ENCODE measurements at regions not wholly inside any gene's neighbourhood (a gene's known extent, or its start where the extent isn't known, plus 50 kb on each side); places are given as distances from the start of the nearest gene placed in this dataset.

DNA sequence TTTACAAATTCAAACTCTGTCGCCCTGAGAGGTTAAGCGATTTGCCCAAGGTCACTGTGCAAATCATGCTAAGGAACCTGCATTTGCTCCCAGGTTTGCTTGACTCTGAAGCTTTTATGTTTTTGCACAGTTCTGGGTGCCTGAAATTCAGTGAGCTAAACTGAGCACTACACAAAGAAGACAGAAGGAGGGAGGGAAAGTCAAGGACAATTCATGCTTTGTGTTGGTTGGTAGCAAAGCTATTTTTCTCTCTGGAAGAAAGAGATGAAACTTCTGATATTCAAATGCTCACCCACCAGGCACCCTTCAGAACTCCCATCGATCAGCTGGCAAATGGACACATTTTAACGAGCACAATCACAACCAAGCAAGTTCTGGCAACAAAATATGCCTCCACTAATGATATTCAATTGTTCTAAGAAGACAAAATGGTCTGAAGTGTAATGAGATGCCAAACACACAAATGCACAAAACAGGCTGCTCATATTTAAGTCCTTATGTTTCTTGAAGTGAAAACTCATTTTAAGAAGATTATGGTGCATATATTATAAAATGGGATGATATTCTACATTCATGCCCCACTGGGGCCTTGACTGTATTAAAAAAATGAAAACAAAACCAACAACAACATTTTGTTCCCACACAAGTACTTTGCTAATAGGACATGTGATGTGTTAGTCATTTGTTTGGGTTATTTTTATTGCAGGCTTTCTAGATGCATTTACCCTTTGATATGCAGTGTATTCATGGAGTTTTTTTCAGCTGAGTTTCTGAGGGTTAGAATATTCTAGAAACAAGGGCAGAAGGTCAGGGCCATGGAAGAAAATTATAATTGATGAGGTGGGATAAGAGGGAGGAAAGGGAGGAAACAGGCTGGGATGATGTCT, 445.6 kb upstream of the CELF4 start:
- no peak for DNase-seq
- ChIA-PET CTCF (no interaction called here), POLR2A (no interaction called here)
- Histone ChIP-seq H3K36me3 (ENCODE audit: control insufficient read depth in 4 of 4, insufficient read depth in 4 of 4, low read length in 3 of 4) (no peaks in the 10 kb centered on the region), H3K27me3 (replicated peaks in 2 of 5; ENCODE audit: control insufficient read depth in 4 of 5, insufficient read depth in 5 of 5, low read length in 4 of 5) (no peaks in the 10 kb centered on the region), H3K4me3 (ENCODE audit: control insufficient read depth in 1 of 7, extremely low read depth in 1 of 7, insufficient read depth in 4 of 7, low read depth in 2 of 7, low read length in 6 of 7) (no peak overlapping the region), H3K4me1 (ENCODE audit: control extremely low read depth in 1 of 4, control insufficient read depth in 4 of 4, insufficient read depth in 4 of 4, low read length in 3 of 4) (peaks cover 0 to 7% (median 3%) of the 10 kb centered on the region in 4 experiments), H3K9me3 (ENCODE audit: control extremely low read depth in 1 of 5, control insufficient read depth in 4 of 5, insufficient read depth in 2 of 5, low read depth in 1 of 5, low read length in 4 of 5) (peaks cover 0 to 1% (median 0%) of the 10 kb centered on the region in 5 experiments), H3K27ac (ENCODE audit: insufficient read depth in 1 of 2, low read depth in 1 of 2, low read length in 2 of 2, poor library complexity in 1 of 2, severe bottlenecking in 2 of 2) (no peak overlapping the region)
- WGBS (ENCODE audit: insufficient coverage), result 81% methylated on average over 3 of the region's 4 CpGs

DNA sequence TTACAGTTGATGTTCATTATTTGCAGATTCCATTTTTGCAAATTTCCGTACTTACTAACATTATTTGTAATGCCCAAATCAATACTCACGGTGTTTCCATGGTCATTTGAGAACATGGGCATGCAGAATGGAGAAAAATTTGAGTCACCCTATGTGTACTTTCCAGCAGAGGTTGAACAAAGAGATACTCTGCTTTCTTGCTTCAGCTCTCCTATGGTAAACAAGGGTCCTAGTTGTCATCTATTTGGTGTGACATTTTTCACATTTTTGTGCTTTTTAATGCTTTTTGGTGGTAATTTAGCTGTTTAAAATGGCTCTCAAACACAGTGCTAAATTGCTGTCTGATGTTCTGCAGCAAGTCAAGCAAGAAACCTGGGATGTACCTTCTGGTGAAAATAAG, 444.4 kb upstream of the CELF4 start:
- Histone ChIP-seq H3K27ac (ENCODE audit: insufficient read depth in 1 of 2, low read depth in 1 of 2, low read length in 2 of 2, poor library complexity in 1 of 2, severe bottlenecking in 2 of 2) (no peak overlapping the region), H3K4me3 (ENCODE audit: control insufficient read depth in 1 of 7, extremely low read depth in 1 of 7, insufficient read depth in 4 of 7, low read depth in 2 of 7, low read length in 6 of 7) (no peak overlapping the region), H3K4me1 (ENCODE audit: control extremely low read depth in 1 of 4, control insufficient read depth in 4 of 4, insufficient read depth in 4 of 4, low read length in 3 of 4) (peaks cover 0 to 7% (median 3%) of the 10 kb centered on the region in 4 experiments), H3K27me3 (replicated peaks in 2 of 5; ENCODE audit: control insufficient read depth in 4 of 5, insufficient read depth in 5 of 5, low read length in 4 of 5) (no peaks in the 10 kb centered on the region), H3K36me3 (ENCODE audit: control insufficient read depth in 4 of 4, insufficient read depth in 4 of 4, low read length in 3 of 4) (no peaks in the 10 kb centered on the region), H3K9me3 (ENCODE audit: control extremely low read depth in 1 of 5, control insufficient read depth in 4 of 5, insufficient read depth in 2 of 5, low read depth in 1 of 5, low read length in 4 of 5) (no peaks in the 10 kb centered on the region)
- CTCF ChIA-PET, result no interaction called here
- POLR2A ChIA-PET, result no interaction called here
- no peak for DNase-seq
- 100% methylated on average over 2 of the region's 2 CpGs for WGBS (ENCODE audit: insufficient coverage)

DNA sequence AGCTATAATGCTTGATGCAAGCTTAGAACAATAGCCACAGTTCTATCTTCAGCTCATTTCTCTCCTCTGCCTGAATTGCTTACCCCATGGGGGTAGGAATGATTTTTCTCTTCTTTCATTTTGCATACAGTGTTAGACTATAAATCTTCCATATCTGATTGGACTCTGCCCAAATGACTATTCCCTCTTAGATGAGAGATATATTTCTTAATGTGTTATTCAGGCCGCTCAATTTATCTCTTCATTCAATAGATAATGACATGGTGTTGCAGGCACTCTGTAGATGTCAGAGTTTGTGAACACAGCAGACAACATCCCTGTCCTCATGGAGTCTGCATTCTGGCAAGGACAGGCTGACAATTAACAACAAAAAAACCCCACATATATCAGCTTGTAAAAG, 443.7 kb upstream of the CELF4 start:
- DNase-seq, result no peak
- CTCF ChIA-PET, result no interaction called here
- Histone ChIP-seq H3K9me3 (ENCODE audit: control extremely low read depth in 1 of 5, control insufficient read depth in 4 of 5, insufficient read depth in 2 of 5, low read depth in 1 of 5, low read length in 4 of 5) (no peaks in the 10 kb centered on the region), H3K4me3 (ENCODE audit: control insufficient read depth in 1 of 7, extremely low read depth in 1 of 7, insufficient read depth in 4 of 7, low read depth in 2 of 7, low read length in 6 of 7) (no peak overlapping the region), H3K27me3 (replicated peaks in 2 of 5; ENCODE audit: control insufficient read depth in 4 of 5, insufficient read depth in 5 of 5, low read length in 4 of 5) (no peaks in the 10 kb centered on the region), H3K36me3 (ENCODE audit: control insufficient read depth in 4 of 4, insufficient read depth in 4 of 4, low read length in 3 of 4) (no peaks in the 10 kb centered on the region), H3K4me1 (ENCODE audit: control extremely low read depth in 1 of 4, control insufficient read depth in 4 of 4, insufficient read depth in 4 of 4, low read length in 3 of 4) (peaks cover 0 to 7% (median 3%) of the 10 kb centered on the region in 4 experiments), H3K27ac (ENCODE audit: insufficient read depth in 1 of 2, low read depth in 1 of 2, low read length in 2 of 2, poor library complexity in 1 of 2, severe bottlenecking in 2 of 2) (no peak overlapping the region)
- POLR2A ChIA-PET, result no interaction called here
- no CpG with 5 or more reads among the region's 1 CpG for WGBS (ENCODE audit: insufficient coverage)

- ChIA-PET CTCF (no interaction called here), POLR2A (no interaction called here)
- Histone ChIP-seq H3K9me3 (ENCODE audit: control extremely low read depth in 1 of 5, control insufficient read depth in 4 of 5, insufficient read depth in 2 of 5, low read depth in 1 of 5, low read length in 4 of 5) (no peaks in the 10 kb centered on the region), H3K4me3 (ENCODE audit: control insufficient read depth in 1 of 7, extremely low read depth in 1 of 7, insufficient read depth in 4 of 7, low read depth in 2 of 7, low read length in 6 of 7) (no peak overlapping the region), H3K36me3 (ENCODE audit: control insufficient read depth in 4 of 4, insufficient read depth in 4 of 4, low read length in 3 of 4) (no peaks in the 10 kb centered on the region), H3K27me3 (replicated peaks in 2 of 5; ENCODE audit: control insufficient read depth in 4 of 5, insufficient read depth in 5 of 5, low read length in 4 of 5) (no peaks in the 10 kb centered on the region), H3K27ac (ENCODE audit: insufficient read depth in 1 of 2, low read depth in 1 of 2, low read length in 2 of 2, poor library complexity in 1 of 2, severe bottlenecking in 2 of 2) (no peak overlapping the region), H3K4me1 (ENCODE audit: control extremely low read depth in 1 of 4, control insufficient read depth in 4 of 4, insufficient read depth in 4 of 4, low read length in 3 of 4) (peaks cover 0 to 7% (median 3%) of the 10 kb centered on the region in 4 experiments)
- 97% methylated on average over 3 of the region's 6 CpGs for WGBS (ENCODE audit: insufficient coverage)
- DNase-seq, result no peak
Observed at GRCh38 chr18:38007676-38008330, 442.2 kb upstream of the CELF4 start.

GRCh38 chr18:38007026-38007425, 441.4 kb upstream of the CELF4 start:
- ChIA-PET CTCF (interaction anchor here (0.8 kb wide), 1 partner anchor 66 kb away, joined by 3 read pairs; no protein-coding TSS in a partner anchor), POLR2A (no interaction called here)
- H3K36me3 ChIP-seq (ENCODE audit: control insufficient read depth in 4 of 4, insufficient read depth in 4 of 4, low read length in 3 of 4), result no peaks in the 10 kb centered on the region
- no peaks in the 10 kb centered on the region for H3K9me3 ChIP-seq (ENCODE audit: control extremely low read depth in 1 of 5, control insufficient read depth in 4 of 5, insufficient read depth in 2 of 5, low read depth in 1 of 5, low read length in 4 of 5)
- H3K27me3 ChIP-seq (replicated peaks in 2 of 5; ENCODE audit: control insufficient read depth in 4 of 5, insufficient read depth in 5 of 5, low read length in 4 of 5), result no peaks in the 10 kb centered on the region
- no peak for DNase-seq
- H3K4me1 ChIP-seq (ENCODE audit: control extremely low read depth in 1 of 4, control insufficient read depth in 4 of 4, insufficient read depth in 4 of 4, low read length in 3 of 4), result peaks cover 0 to 7% (median 3%) of the 10 kb centered on the region in 4 experiments
- H3K4me3 ChIP-seq (ENCODE audit: control insufficient read depth in 1 of 7, extremely low read depth in 1 of 7, insufficient read depth in 4 of 7, low read depth in 2 of 7, low read length in 6 of 7), result no peak overlapping the region
- no peak overlapping the region for H3K27ac ChIP-seq (ENCODE audit: insufficient read depth in 1 of 2, low read depth in 1 of 2, low read length in 2 of 2, poor library complexity in 1 of 2, severe bottlenecking in 2 of 2)

DNA sequence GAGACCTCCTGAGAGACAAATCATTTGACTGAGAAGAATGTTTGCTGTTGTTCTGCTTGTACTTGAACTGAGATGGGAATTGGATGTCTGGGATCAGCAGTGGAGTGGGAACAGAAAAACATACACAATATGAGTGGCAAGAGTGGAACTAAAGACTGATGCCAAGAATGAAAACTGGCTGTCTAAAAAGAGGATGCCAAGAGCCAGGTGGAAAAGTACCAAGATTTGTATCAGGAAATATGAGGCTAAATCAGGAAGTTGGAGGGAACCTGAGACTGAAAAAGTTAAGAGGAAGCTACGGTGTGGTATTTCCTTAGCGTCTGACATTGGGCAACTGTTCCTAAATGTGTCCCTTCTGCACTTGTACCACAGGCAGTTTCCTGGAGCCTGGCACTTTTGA, 440.9 kb upstream of the CELF4 start:
- DNase-seq, result peak in 2 of 3 donors; percentile 20 to 49
- CTCF ChIA-PET, result interaction anchor here (0.8 kb wide), 1 partner anchor 67 kb away, joined by 3 read pairs; no protein-coding TSS in a partner anchor
- POLR2A ChIA-PET, result no interaction called here
- Histone ChIP-seq H3K27me3 (replicated peaks in 2 of 5; ENCODE audit: control insufficient read depth in 4 of 5, insufficient read depth in 5 of 5, low read length in 4 of 5) (no peaks in the 10 kb centered on the region), H3K4me1 (ENCODE audit: control extremely low read depth in 1 of 4, control insufficient read depth in 4 of 4, insufficient read depth in 4 of 4, low read length in 3 of 4) (peaks cover 0 to 7% (median 3%) of the 10 kb centered on the region in 4 experiments), H3K27ac (ENCODE audit: insufficient read depth in 1 of 2, low read depth in 1 of 2, low read length in 2 of 2, poor library complexity in 1 of 2, severe bottlenecking in 2 of 2) (no peak overlapping the region), H3K9me3 (ENCODE audit: control extremely low read depth in 1 of 5, control insufficient read depth in 4 of 5, insufficient read depth in 2 of 5, low read depth in 1 of 5, low read length in 4 of 5) (no peaks in the 10 kb centered on the region), H3K4me3 (ENCODE audit: control insufficient read depth in 1 of 7, extremely low read depth in 1 of 7, insufficient read depth in 4 of 7, low read depth in 2 of 7, low read length in 6 of 7) (no peak overlapping the region), H3K36me3 (ENCODE audit: control insufficient read depth in 4 of 4, insufficient read depth in 4 of 4, low read length in 3 of 4) (no peaks in the 10 kb centered on the region)
- 0% methylated on average over 2 of the region's 2 CpGs for WGBS (ENCODE audit: insufficient coverage)

DNA sequence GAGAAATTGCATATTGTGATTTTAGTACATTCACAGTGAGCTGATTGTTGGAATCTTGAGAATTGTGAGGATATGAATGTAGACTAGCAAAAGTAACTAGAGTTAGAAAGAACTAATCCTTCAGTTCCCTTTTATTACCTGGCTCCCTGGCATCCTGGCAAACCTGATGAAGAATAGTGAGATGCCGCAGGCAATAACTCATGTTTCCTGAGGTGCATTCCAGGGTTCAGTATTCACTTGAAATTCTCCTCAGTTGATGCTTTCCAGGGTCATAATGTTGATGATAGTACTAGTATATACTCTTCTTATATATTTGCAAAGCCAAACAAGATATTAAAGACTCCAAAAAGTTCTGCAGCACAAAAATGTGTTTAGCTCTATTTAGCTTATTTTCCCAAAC, 432.1 kb upstream of the CELF4 start:
- Histone ChIP-seq H3K4me3 (ENCODE audit: control insufficient read depth in 1 of 7, extremely low read depth in 1 of 7, insufficient read depth in 4 of 7, low read depth in 2 of 7, low read length in 6 of 7) (no peak overlapping the region), H3K36me3 (ENCODE audit: control insufficient read depth in 4 of 4, insufficient read depth in 4 of 4, low read length in 3 of 4) (no peaks in the 10 kb centered on the region), H3K27me3 (replicated peaks in 2 of 5; ENCODE audit: control insufficient read depth in 4 of 5, insufficient read depth in 5 of 5, low read length in 4 of 5) (peaks cover 0 to 3% (median 0%) of the 10 kb centered on the region in 5 experiments), H3K9me3 (ENCODE audit: control extremely low read depth in 1 of 5, control insufficient read depth in 4 of 5, insufficient read depth in 2 of 5, low read depth in 1 of 5, low read length in 4 of 5) (no peaks in the 10 kb centered on the region), H3K27ac (ENCODE audit: insufficient read depth in 1 of 2, low read depth in 1 of 2, low read length in 2 of 2, poor library complexity in 1 of 2, severe bottlenecking in 2 of 2) (no peak overlapping the region), H3K4me1 (ENCODE audit: control extremely low read depth in 1 of 4, control insufficient read depth in 4 of 4, insufficient read depth in 4 of 4, low read length in 3 of 4) (no peaks in the 10 kb centered on the region)
- no peak for DNase-seq
- ChIA-PET POLR2A (no interaction called here), CTCF (interaction anchor here (0.6 kb wide), 1 partner anchor 1515 kb away, joined by 3 read pairs; no protein-coding TSS in a partner anchor)
- WGBS (ENCODE audit: insufficient coverage), result no CpG with 5 or more reads among the region's 1 CpG
